AG04450 (cell line): ENCODE measurements at regions not wholly inside any gene's neighbourhood (a gene's known extent, or its start where the extent isn't known, plus 50 kb on each side); places are given as distances from the start of the nearest gene placed in this dataset.

Source experiments
- CTCF ChIA-PET: fragments of 300-600, 350-600 bp; formaldehyde crosslinking; extraction: SDS; loops from one replicate; lab custom pipeline; 2022; ENCODE audit warnings: antibody characterized with exemption, inconsistent platforms; lab: Charles Lee
- POLR2A ChIA-PET: fragments of 350-600 bp; formaldehyde crosslinking; extraction: SDS; loops from one replicate; lab custom pipeline; 2021; ENCODE audit warnings: antibody characterized with exemption, inconsistent platforms; lab: Yijun Ruan, JAX
- DNase-seq: peaks from one replicate; pipeline ENCODE4 v3.0.0-alpha.2; 2011; ENCODE audit warnings: low read depth, low spot score
- H3K27ac ChIP-seq: one replicate; pipeline ENCODE4 v1.5.1; 2012; ENCODE audit warnings: low read depth, low read length, control low read depth
- H3K27me3 ChIP-seq: one replicate; pipeline ENCODE4 v1.6.0; 2012; ENCODE audit warnings: low read length; ENCODE audit not compliant: control insufficient read depth, insufficient read depth
- H3K4me3 ChIP-seq: 2 replicates; pipeline ENCODE4 v1.5.1; 2011; ENCODE audit warnings: mild to moderate bottlenecking, low read depth, low read length, control low read depth
- H3K9me3 ChIP-seq: 2 replicates; pipeline ENCODE4 v1.5.1; 2012; ENCODE audit warnings: low read length; ENCODE audit not compliant: control insufficient read depth, insufficient read depth
- CTCF ChIP-seq: IDR thresholded peaks from 2 replicates; pipeline ENCODE4 v1.5.1; 2011; ENCODE audit warnings: low read depth, low read length, control low read depth, inconsistent platforms

GRCh38 chrX:94058728-94059382, 384.8 kb downstream of the FAM133A start:
- POLR2A ChIA-PET: no interaction called here

GRCh38 chrX:94065091-94065490, 391.1 kb downstream of the FAM133A start:
- no peaks in the 10 kb centered on the region for H3K9me3 ChIP-seq
- ChIA-PET CTCF (no interaction called here), POLR2A (no interaction called here)
- TF ChIP-seq CTCF: no peak
- no peak for DNase-seq
- no peak overlapping the region for H3K4me3 ChIP-seq
- no peak overlapping the region for H3K27ac ChIP-seq
- H3K27me3 ChIP-seq: no peaks in the 10 kb centered on the region

More at GRCh38 chrX:94058728-94059382, 384.8 kb downstream of the FAM133A start:
- no peak overlapping the region for H3K4me3 ChIP-seq
- no peak for DNase-seq
- H3K9me3 ChIP-seq: no peaks in the 10 kb centered on the region
- no peaks in the 10 kb centered on the region for H3K27me3 ChIP-seq
- CTCF ChIA-PET: no interaction called here
- no peak overlapping the region for H3K27ac ChIP-seq
- no peak for TF ChIP-seq CTCF

DNA sequence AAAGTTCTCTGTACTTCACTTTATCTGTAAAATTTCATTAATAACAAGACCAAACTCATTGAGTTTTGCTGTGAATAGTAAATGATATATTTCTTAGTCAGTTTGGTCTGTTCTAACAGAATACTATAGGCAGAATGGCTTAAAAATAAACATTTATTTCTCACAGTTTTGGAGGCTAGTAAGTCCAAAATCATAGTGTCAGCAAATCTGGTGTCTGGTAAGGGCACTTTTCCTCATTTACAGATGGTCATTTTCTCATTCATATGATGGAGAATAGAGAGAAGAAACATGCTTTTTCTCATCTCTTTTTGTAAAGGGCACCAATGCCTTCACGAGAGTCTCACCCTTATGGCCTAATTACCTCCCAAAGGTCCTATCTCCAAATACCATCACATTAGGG, 415.1 kb downstream of the FAM133A start:
- no peak for DNase-seq
- CTCF ChIA-PET: no interaction called here
- POLR2A ChIA-PET: no interaction called here
- no peaks in the 10 kb centered on the region for H3K9me3 ChIP-seq
- H3K27me3 ChIP-seq: no peaks in the 10 kb centered on the region
- no peak overlapping the region for H3K4me3 ChIP-seq
- H3K27ac ChIP-seq: no peak overlapping the region
- no peak for TF ChIP-seq CTCF

DNA sequence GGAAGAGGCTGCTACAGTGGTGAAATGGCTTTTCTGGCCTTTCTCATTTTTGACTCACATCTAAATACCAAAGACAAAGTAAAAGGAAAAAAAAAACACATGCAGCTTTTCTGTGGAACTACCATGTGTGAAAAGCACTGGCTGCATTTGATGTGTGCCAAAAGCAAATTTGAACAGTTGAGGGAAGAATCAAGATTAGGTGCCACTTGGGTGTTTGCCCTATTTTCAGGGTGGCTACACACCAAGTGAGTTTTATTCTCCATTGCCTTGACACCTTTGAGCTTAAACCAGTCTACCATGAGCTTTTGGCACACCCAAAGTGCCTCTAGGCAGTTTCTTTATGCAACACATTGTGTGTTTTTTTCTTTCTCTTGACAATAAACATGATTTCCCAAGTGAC, 423.9 kb downstream of the FAM133A start:
- H3K27ac ChIP-seq: no peak overlapping the region
- POLR2A ChIA-PET: no interaction called here
- no peak overlapping the region for H3K4me3 ChIP-seq
- TF ChIP-seq CTCF: no peak
- CTCF ChIA-PET: no interaction called here
- no peaks in the 10 kb centered on the region for H3K9me3 ChIP-seq
- DNase-seq: no peak
- H3K27me3 ChIP-seq: no peaks in the 10 kb centered on the region

- ChIA-PET CTCF (no interaction called here), POLR2A (no interaction called here)
These were observed 434.0 kb downstream of the FAM133A start for GRCh38 chrX:94107981-94108380.

More at GRCh38 chrX:94107981-94108380, 434.0 kb downstream of the FAM133A start:
- Histone ChIP-seq H3K9me3 (no peaks in the 10 kb centered on the region), H3K27ac (no peak overlapping the region), H3K27me3 (no peaks in the 10 kb centered on the region), H3K4me3 (no peak overlapping the region)
- no peak for TF ChIP-seq CTCF
- no peak for DNase-seq
